Astrocyte (in vitro differentiated cells and primary cell): ENCODE measurements at regions not wholly inside any gene's neighbourhood (a gene's known extent, or its start where the extent isn't known, plus 50 kb on each side); places are given as distances from the start of the nearest gene placed in this dataset.

ENCODE experiments used
- DNase-seq: peaks from one replicate; pipeline ENCODE4 v3.0.0-alpha.2; 2010; ENCODE audit warnings: low read depth
- FAIRE-seq: peaks from 2 replicates; lab custom pipeline; 2011; peaks lifted over from hg19 to GRCh38; lab: Jason Lieb, UNC
- H2AFZ ChIP-seq: 2 replicates; pipeline ENCODE4 v1.6.0; 2012; ENCODE audit warnings: low read depth, low read length, inconsistent platforms
- H3K27ac ChIP-seq: 2 replicates; pipeline ENCODE4 v1.5.1; 2011; ENCODE audit warnings: low read depth, low read length, inconsistent platforms
- H3K27me3 ChIP-seq: 2 replicates; pipeline ENCODE4 v1.6.0; 2011; ENCODE audit warnings: low read length, inconsistent platforms; ENCODE audit not compliant: insufficient read depth
- H3K36me3 ChIP-seq: 2 replicates; pipeline ENCODE4 v1.5.1; 2011; ENCODE audit warnings: low read length, inconsistent platforms; ENCODE audit not compliant: insufficient read depth
- H3K4me1 ChIP-seq: 2 replicates; pipeline ENCODE4 v1.5.1; 2011; ENCODE audit warnings: low read length, inconsistent platforms; ENCODE audit not compliant: insufficient read depth
- H3K4me2 ChIP-seq: 2 replicates; pipeline ENCODE4 v1.6.0; 2012; ENCODE audit warnings: low read length, inconsistent platforms
- H3K4me3 ChIP-seq: 2 replicates; pipeline ENCODE4 v1.5.1; 2011; ENCODE audit warnings: low read depth, mild to moderate bottlenecking, low read length, inconsistent platforms; ENCODE audit not compliant: insufficient read depth
- H3K79me2 ChIP-seq: 2 replicates; pipeline ENCODE4 v1.6.0; 2012; ENCODE audit warnings: mild to moderate bottlenecking, low read length, inconsistent platforms; ENCODE audit not compliant: insufficient read depth
- H3K9ac ChIP-seq: 2 replicates; pipeline ENCODE4 v1.6.0; 2012; ENCODE audit warnings: mild to moderate bottlenecking, low read length, inconsistent platforms
- H3K9me3 ChIP-seq: 2 replicates; pipeline ENCODE4 v1.5.1; 2012; ENCODE audit warnings: low read depth, mild to moderate bottlenecking, low read length, inconsistent platforms; ENCODE audit not compliant: insufficient read depth
- H4K20me1 ChIP-seq: 2 replicates; pipeline ENCODE4 v1.6.0; 2012; ENCODE audit warnings: low read length, inconsistent platforms; ENCODE audit not compliant: insufficient read depth
- H3K27ac Mint-ChIP-seq: one replicate; pipeline ENCODE4 v1.8.0; 2021; ENCODE audit warnings: mild to moderate bottlenecking, mixed read lengths; ENCODE audit not compliant: unreplicated experiment
- H3K27me3 Mint-ChIP-seq: one replicate; pipeline ENCODE4 v1.8.0; 2021; ENCODE audit warnings: low read depth, mixed read lengths; ENCODE audit not compliant: unreplicated experiment
- H3K36me3 Mint-ChIP-seq: one replicate; pipeline ENCODE4 v1.8.0; 2021; ENCODE audit warnings: low read depth, mixed read lengths; ENCODE audit not compliant: unreplicated experiment
- H3K4me1 Mint-ChIP-seq: one replicate; pipeline ENCODE4 v1.8.0; 2021; ENCODE audit warnings: low read depth, mixed read lengths; ENCODE audit not compliant: unreplicated experiment
- H3K4me3 Mint-ChIP-seq: one replicate; pipeline ENCODE4 v1.8.0; 2021; ENCODE audit warnings: mild to moderate bottlenecking, moderate library complexity, mixed read lengths; ENCODE audit not compliant: unreplicated experiment
- H3K9me3 Mint-ChIP-seq: one replicate; pipeline ENCODE4 v1.8.0; 2021; ENCODE audit warnings: mild to moderate bottlenecking, mixed read lengths; ENCODE audit not compliant: unreplicated experiment
- EZH2 ChIP-seq: IDR thresholded peaks from 2 replicates; pipeline ENCODE4 v1.6.1; 2012; ENCODE audit warnings: mild to moderate bottlenecking, low read length, inconsistent platforms; ENCODE audit not compliant: insufficient read depth
- TF ChIP-seq, protein P1 (sequence below): IDR thresholded peaks from 2 replicates; pipeline ENCODE4 v1.5.1; 2011; ENCODE audit warnings: low read depth, mild to moderate bottlenecking, inconsistent platforms, low read length, moderate library complexity; ENCODE audit not compliant: insufficient read depth

DNA sequence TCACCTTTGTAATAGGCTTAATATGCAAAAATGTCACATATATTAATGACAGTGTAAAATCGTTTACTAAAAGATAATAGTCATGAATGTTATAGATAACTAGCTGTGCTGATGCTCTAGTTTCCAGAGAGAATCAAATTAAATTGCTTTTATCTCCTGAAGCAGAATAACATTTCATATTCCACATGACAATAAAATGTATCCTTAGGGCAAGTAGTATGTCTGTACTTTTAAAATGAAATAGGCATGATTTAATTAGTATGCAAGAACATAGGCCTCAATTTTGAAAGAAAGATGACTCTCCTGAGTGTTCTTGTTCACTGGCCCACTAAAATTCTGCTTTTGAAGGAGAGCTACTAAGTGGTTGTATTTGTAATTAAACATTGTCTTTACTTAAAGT lies 1027.0 kb downstream of the ARAP2 start:
- no peak overlapping the region for H3K27ac Mint-ChIP-seq
- no peaks in the 10 kb centered on the region for H3K9me3 Mint-ChIP-seq

GRCh38 chr4:35228313-35228712 lies 1016.0 kb downstream of the ARAP2 start:
- Mint-ChIP-seq H3K4me1 (peaks cover 4% of the 10 kb centered on the region), H3K4me3 (no peak overlapping the region)
- no peaks in the 10 kb centered on the region for H3K36me3 ChIP-seq

More for the DNA sequence above, 1027.0 kb downstream of the ARAP2 start:
- no peak overlapping the region for H2AFZ ChIP-seq
- Mint-ChIP-seq H3K4me1 (peaks cover 1% of the 10 kb centered on the region), H3K4me3 (no peak overlapping the region), H3K36me3 (no peaks in the 10 kb centered on the region), H3K27me3 (no peaks in the 10 kb centered on the region)
- TF ChIP-seq, protein P1, sequence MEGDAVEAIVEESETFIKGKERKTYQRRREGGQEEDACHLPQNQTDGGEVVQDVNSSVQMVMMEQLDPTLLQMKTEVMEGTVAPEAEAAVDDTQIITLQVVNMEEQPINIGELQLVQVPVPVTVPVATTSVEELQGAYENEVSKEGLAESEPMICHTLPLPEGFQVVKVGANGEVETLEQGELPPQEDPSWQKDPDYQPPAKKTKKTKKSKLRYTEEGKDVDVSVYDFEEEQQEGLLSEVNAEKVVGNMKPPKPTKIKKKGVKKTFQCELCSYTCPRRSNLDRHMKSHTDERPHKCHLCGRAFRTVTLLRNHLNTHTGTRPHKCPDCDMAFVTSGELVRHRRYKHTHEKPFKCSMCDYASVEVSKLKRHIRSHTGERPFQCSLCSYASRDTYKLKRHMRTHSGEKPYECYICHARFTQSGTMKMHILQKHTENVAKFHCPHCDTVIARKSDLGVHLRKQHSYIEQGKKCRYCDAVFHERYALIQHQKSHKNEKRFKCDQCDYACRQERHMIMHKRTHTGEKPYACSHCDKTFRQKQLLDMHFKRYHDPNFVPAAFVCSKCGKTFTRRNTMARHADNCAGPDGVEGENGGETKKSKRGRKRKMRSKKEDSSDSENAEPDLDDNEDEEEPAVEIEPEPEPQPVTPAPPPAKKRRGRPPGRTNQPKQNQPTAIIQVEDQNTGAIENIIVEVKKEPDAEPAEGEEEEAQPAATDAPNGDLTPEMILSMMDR = no peak
- TF ChIP-seq EZH2 = no peak
- no peak for DNase-seq
- H3K27ac ChIP-seq = no peak overlapping the region
- no peaks in the 10 kb centered on the region for H3K9me3 ChIP-seq
- no peak overlapping the region for H3K4me2 ChIP-seq
- no peaks in the 10 kb centered on the region for H3K27me3 ChIP-seq
- H3K4me3 ChIP-seq = no peak overlapping the region
- H3K4me1 ChIP-seq = no peaks in the 10 kb centered on the region
- no peaks in the 10 kb centered on the region for H4K20me1 ChIP-seq
- no peaks in the 10 kb centered on the region for H3K36me3 ChIP-seq
- no peak for FAIRE-seq
- H3K9ac ChIP-seq = no peak overlapping the region
- H3K79me2 ChIP-seq = no peaks in the 10 kb centered on the region

GRCh38 chr4:35229021-35229420 lies 1015.3 kb downstream of the ARAP2 start:
- H3K36me3 ChIP-seq = no peaks in the 10 kb centered on the region
- no peak for FAIRE-seq

More at GRCh38 chr4:35228313-35228712, 1016.0 kb downstream of the ARAP2 start:
- Histone ChIP-seq H3K79me2 (no peaks in the 10 kb centered on the region), H3K9ac (no peak overlapping the region), H3K9me3 (no peaks in the 10 kb centered on the region), H3K4me3 (no peak overlapping the region), H4K20me1 (no peaks in the 10 kb centered on the region), H3K27ac (no peak overlapping the region), H3K27me3 (no peaks in the 10 kb centered on the region), H3K4me1 (no peaks in the 10 kb centered on the region), H2AFZ (no peak overlapping the region), H3K4me2 (no peak overlapping the region)
- Mint-ChIP-seq H3K27me3 (no peaks in the 10 kb centered on the region), H3K9me3 (no peaks in the 10 kb centered on the region), H3K27ac (no peak overlapping the region), H3K36me3 (no peaks in the 10 kb centered on the region)
- DNase-seq (no peak), FAIRE-seq (no peak)
- TF ChIP-seq EZH2 = no peak
- TF ChIP-seq, protein P1 = no peak

More at GRCh38 chr4:35229021-35229420, 1015.3 kb downstream of the ARAP2 start:
- Histone ChIP-seq H3K9me3 (peaks cover 1% of the 10 kb centered on the region), H4K20me1 (no peaks in the 10 kb centered on the region), H3K79me2 (no peaks in the 10 kb centered on the region), H3K27ac (no peak overlapping the region), H3K4me1 (no peaks in the 10 kb centered on the region), H3K9ac (no peak overlapping the region), H2AFZ (no peak overlapping the region), H3K27me3 (no peaks in the 10 kb centered on the region), H3K4me3 (no peak overlapping the region), H3K4me2 (no peak overlapping the region)
- no peak for DNase-seq
- Mint-ChIP-seq H3K9me3 (no peaks in the 10 kb centered on the region), H3K36me3 (no peaks in the 10 kb centered on the region), H3K27me3 (no peaks in the 10 kb centered on the region), H3K27ac (no peak overlapping the region), H3K4me3 (no peak overlapping the region), H3K4me1 (peaks cover 4% of the 10 kb centered on the region)
- no peak for TF ChIP-seq EZH2
- TF ChIP-seq, protein P1 = no peak
